ENCODE measurements at regions not wholly inside any gene's neighbourhood (a gene's known extent, or its start where the extent isn't known, plus 50 kb on each side); places are given as distances from the start of the nearest gene placed in this dataset.

DNA sequence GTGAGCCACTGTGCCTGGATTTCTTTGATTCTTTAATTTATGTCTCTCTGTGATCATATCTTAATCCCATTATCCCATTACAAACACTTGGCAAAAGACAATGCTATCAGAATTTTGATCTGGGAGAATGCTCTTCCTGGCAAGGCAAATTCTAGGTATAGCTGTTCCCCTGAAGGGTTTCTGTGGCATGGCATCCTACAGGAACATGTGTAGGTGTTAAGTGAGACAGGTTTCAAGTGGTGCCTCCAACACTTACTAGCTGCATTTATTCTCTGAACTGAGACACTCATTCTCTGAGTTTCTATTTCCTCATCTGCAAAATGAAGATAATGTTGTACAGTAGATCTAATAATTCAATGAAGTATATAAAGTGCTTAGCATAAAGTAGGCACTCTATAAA, 87.1 kb upstream of the CTTNBP2 start:
- TF ChIP-seq, protein P1, sequence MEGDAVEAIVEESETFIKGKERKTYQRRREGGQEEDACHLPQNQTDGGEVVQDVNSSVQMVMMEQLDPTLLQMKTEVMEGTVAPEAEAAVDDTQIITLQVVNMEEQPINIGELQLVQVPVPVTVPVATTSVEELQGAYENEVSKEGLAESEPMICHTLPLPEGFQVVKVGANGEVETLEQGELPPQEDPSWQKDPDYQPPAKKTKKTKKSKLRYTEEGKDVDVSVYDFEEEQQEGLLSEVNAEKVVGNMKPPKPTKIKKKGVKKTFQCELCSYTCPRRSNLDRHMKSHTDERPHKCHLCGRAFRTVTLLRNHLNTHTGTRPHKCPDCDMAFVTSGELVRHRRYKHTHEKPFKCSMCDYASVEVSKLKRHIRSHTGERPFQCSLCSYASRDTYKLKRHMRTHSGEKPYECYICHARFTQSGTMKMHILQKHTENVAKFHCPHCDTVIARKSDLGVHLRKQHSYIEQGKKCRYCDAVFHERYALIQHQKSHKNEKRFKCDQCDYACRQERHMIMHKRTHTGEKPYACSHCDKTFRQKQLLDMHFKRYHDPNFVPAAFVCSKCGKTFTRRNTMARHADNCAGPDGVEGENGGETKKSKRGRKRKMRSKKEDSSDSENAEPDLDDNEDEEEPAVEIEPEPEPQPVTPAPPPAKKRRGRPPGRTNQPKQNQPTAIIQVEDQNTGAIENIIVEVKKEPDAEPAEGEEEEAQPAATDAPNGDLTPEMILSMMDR (IDR thresholded peaks at IDR 0.05), result no peak
- TF ChIP-seq POLR2A (IDR thresholded peaks at IDR 0.05) (no peak), EP300 (IDR thresholded peaks at IDR 0.05) (no peak)
